ENCODE measurements at regions not wholly inside any gene's neighbourhood (a gene's known extent, or its start where the extent isn't known, plus 50 kb on each side); places are given as distances from the start of the nearest gene placed in this dataset.

DNA sequence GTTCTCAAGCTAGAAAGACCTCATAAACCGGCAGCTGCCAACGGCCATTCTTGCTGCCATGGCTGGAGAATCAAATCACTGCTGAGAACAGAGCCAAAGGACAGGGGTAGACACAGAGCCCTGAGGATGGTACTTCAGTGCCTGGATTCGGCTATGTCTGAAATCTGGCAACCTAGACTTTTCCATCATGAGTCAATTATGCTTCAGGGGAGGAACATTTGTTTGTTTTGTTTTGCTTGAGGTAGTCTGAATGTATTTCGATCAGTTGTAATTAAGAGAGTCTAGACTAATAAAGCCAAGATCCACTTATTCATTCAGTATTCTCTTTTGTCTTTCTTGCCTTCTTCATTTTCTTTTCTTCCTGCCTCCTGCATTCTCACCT is 122.8 kb upstream of the SH3BP4 start:
- TF ChIP-seq CTCF (IDR thresholded peaks at IDR 0.05) (no peak), POLR2A (IDR thresholded peaks at IDR 0.05) (no peak)
- Histone ChIP-seq H3K9me3 (no peaks in the 10 kb centered on the region), H3K27me3 (no peaks in the 10 kb centered on the region), H3K36me3 (no peaks in the 10 kb centered on the region), H3K4me3 (no peak overlapping the region), H3K27ac (no peak overlapping the region), H3K4me1 (peaks cover 0 to 14% (median 0%) of the 10 kb centered on the region in 12 donors)
- intact Hi-C loops (cut with DNase I) = no loop called here
- 91 to 96% (median 93%) methylated on average over 4 of the region's 4 CpGs for WGBS, 4 donors
- no peak for DNase-seq
- ATAC-seq = no peak

DNA sequence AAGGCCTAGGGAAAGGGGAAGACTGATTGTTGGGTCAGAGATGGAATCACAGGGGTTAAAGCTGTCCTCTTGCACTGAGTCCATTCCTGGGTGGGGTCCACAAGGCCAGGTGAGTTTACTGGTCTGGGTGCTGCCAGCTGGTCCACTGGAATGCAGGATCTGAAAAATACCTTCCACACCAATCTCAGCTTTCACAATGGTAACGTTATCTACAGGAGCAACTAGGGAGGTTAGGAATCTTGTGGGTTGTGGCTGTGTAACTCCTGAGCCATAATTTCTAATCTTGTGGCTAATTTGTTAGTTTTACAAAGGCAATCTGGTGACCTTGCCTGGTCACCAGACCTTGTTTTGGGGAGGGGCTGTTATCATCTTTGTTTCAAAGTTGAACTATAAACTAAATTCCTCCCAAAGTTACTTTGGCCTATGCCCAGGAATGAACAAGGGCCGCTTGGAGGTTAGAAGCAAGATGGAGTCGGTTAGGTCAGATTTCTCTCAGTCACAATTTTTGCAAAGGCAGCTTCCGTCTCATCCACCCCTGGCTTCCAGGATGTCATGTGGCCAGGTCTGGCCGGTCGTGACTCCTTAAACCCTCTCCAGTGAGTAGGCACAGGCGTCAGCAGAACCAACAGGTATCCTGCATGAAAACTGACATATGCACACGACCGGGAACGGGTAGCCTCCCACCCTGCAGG is 123.3 kb upstream of the SH3BP4 start:
- intact Hi-C loops (cut with DNase I) = no loop called here
- TF ChIP-seq POLR2A (IDR thresholded peaks at IDR 0.05) (no peak), CTCF (IDR thresholded peaks at IDR 0.05) (no peak)
- Histone ChIP-seq H3K4me1 (peaks cover 0 to 17% (median 0%) of the 10 kb centered on the region in 12 donors), H3K27me3 (no peaks in the 10 kb centered on the region), H3K36me3 (no peaks in the 10 kb centered on the region), H3K9me3 (no peaks in the 10 kb centered on the region), H3K4me3 (no peak overlapping the region), H3K27ac (no peak overlapping the region)
- DNase-seq = no peak
- ATAC-seq = no peak
- 96 to 99% (median 97%) methylated on average over 8 to 10 of the region's 10 CpGs for WGBS, 4 donors

DNA sequence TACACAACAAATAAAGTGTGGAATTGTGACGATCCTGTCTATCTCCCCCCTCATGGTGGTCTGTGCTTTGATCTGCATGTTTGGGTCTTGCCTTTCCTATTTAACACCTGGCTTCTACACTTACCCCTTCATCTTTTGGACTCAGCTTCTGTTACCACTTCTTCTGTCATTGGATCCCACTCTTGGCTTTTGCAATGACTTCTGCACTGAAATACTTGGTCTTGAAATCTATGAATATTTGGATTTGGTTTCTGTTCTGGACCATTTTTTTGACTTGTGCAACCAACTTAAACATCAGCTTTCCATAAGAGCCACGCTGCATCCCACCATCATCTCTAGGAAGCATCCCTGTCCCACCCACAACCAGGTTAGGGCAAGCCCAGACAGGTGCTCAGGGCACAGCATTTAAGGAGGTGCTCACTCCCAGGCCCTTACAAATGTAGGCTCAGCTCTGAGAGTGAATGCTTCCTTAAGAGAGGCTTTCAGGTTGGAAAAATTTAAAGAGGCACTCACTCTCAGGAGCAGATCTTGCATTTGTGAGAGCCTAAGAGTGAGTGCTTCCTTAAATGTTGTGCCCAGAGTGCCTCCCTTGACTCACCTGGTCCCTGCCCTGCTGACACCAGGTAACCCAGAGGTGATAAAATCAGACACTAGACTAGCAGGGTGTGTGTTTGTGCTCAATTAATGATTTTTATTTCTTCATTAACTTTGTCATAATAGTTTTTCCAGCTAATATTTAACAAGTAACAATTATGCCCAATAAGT is 124.5 kb upstream of the SH3BP4 start:
- DNase-seq = no peak
- Histone ChIP-seq H3K27me3 (no peaks in the 10 kb centered on the region), H3K4me1 (peaks cover 0 to 19% (median 0%) of the 10 kb centered on the region in 12 donors), H3K4me3 (no peak overlapping the region), H3K27ac (no peak overlapping the region), H3K9me3 (no peaks in the 10 kb centered on the region), H3K36me3 (no peaks in the 10 kb centered on the region)
- TF ChIP-seq POLR2A (IDR thresholded peaks at IDR 0.05) (no peak), CTCF (IDR thresholded peaks at IDR 0.05) (no peak)
- no peak for ATAC-seq
- WGBS, 4 donors = 87 to 95% (median 93%) methylated on average over 2 of the region's 2 CpGs
- intact Hi-C loops (cut with DNase I) = no loop called here

DNA sequence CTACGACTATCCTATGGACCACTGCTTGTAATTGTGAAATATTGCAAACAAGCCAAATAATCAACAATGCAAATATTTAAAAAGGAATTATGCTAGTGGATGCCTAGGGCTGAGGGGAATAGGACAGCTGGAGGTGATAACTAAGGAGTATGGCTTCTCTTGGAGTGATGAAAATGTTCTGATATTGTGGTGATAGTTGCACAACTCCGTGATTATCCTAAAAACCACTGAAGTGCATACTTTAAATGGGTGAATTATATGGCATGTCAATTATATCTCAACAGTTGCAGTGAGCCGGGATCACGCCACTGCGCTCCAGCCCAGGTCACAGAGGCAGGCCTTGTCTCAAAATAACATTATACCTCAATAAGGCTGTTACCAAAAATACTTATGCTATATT is 125.1 kb upstream of the SH3BP4 start:
- peaks cover 0 to 19% (median 0%) of the 10 kb centered on the region in 12 donors for H3K4me1 ChIP-seq
- TF ChIP-seq CTCF (IDR thresholded peaks at IDR 0.05) = no peak
- TF ChIP-seq POLR2A (IDR thresholded peaks at IDR 0.05) = no peak
- DNase-seq (no peak), ATAC-seq (no peak)
- 90 to 95% (median 94%) methylated on average over 5 of the region's 5 CpGs for WGBS, 4 donors
- H3K27ac ChIP-seq = no peak overlapping the region
- H3K4me3 ChIP-seq = no peak overlapping the region
- H3K27me3 ChIP-seq = no peaks in the 10 kb centered on the region
- intact Hi-C loops (cut with DNase I) = no loop called here
- H3K9me3 ChIP-seq = no peaks in the 10 kb centered on the region
- H3K36me3 ChIP-seq = no peaks in the 10 kb centered on the region

All from heart left ventricle (tissue), 16 donors.